Ovary (tissue), 7 donors: ENCODE measurements at regions not wholly inside any gene's neighbourhood (a gene's known extent, or its start where the extent isn't known, plus 50 kb on each side); places are given as distances from the start of the nearest gene placed in this dataset.

Experiments used
- DNase-seq, 5 donors: peaks; one replicate each; pipeline ENCODE4 v3.0.0-alpha.2; 2019 to 2020
- H3K27ac ChIP-seq, 2 donors: fragments of 200-600 bp; one replicate each; pipeline versions ENCODE4 v1.5.1 to v1.8.0; 2019 to 2022
- H3K27me3 ChIP-seq: fragments of 200-600 bp; one replicate; pipeline ENCODE4 v1.8.0; 2022
- H3K36me3 ChIP-seq: fragments of 200-600 bp; sonication (generic); one replicate; pipeline ENCODE4 v1.5.1; 2019
- H3K4me1 ChIP-seq: one replicate; pipeline ENCODE4 v1.8.1; 2013; ENCODE audit warnings: mild to moderate bottlenecking, moderate library complexity; ENCODE audit not compliant: insufficient read depth
- H3K4me3 ChIP-seq: fragments of 200-600 bp; sonication (generic); one replicate; pipeline ENCODE4 v1.5.1; 2017
- H3K9me3 ChIP-seq, 2 donors: fragments of 200-600 bp in 1 of 2; sonication (generic) in 1 of 2; one replicate each; pipeline versions ENCODE4 v1.5.1 to v1.8.1; 2013 to 2019; ENCODE audit warnings: mild to moderate bottlenecking in 1 of 2, moderate library complexity in 1 of 2
- CTCF ChIP-seq, 3 donors: fragments of 450-650 bp in 2 of 3; fragments of 200-600 bp in 1 of 3; IDR thresholded peaks; one replicate each; pipeline versions ENCODE4 v1.5.1 to v1.8.0; 2016 to 2022; ENCODE audit warnings: antibody characterized with exemption in 3 of 3, mild to moderate bottlenecking in 1 of 3
- EP300 ChIP-seq: sonication (generic); formaldehyde crosslinking; IDR thresholded peaks from one replicate; pipeline ENCODE4 v1.6.1; 2017; ENCODE audit warnings: antibody characterized with exemption
- POLR2A ChIP-seq: fragments of 450-650 bp; IDR thresholded peaks from one replicate; pipeline ENCODE4 v1.6.1; 2017; ENCODE audit warnings: antibody characterized with exemption, mild to moderate bottlenecking, moderate library complexity
- WGBS, 3 donors: extraction: QIAGEN DNeasy Blood & Tissue Kit in 1 of 3; methylation state at CpG; one replicate each; pipeline versions ENCODE4 v1.1.5 to v1.1.7; 2013 to 2017; 5-methylcytosine and 5-hydroxymethylcytosine counted together
- intact Hi-C, 4 donors: fragments of 100-400 bp; cut with DNase I; formaldehyde crosslinking; loops; one replicate each; pipeline versions ENCODE4 v1.11.0 to v1.15.1; 2022 to 2023
- donor health status: DM: no; HTN: no; CAD: no; lungs with moderate emphysema.
- donor health status: DM: no; HTN: no; CAD: no.
- donor health status: Bipolar disorder and iron deficiency.
- donor health status: DM: no; HTN: no; CAD: no.
- donor health status: DM: yes; HTN: yes; CAD: no.

- H3K36me3 ChIP-seq, result no peaks in the 10 kb centered on the region
- 94 to 96% (median 95%) methylated on average over 14 of the region's 14 CpGs for WGBS, 3 donors
- H3K4me1 ChIP-seq, result no peaks in the 10 kb centered on the region
- intact Hi-C loops, result no loop called here
- no peak overlapping the region for H3K27ac ChIP-seq
- no peak overlapping the region for H3K4me3 ChIP-seq
- H3K27me3 ChIP-seq, result no peaks in the 10 kb centered on the region
- H3K9me3 ChIP-seq, result no peaks in the 10 kb centered on the region
- DNase-seq, result no peak
- TF ChIP-seq EP300 (no peak), CTCF (IDR thresholded peaks at IDR 0.05) (no peak), POLR2A (no peak)
Observed at GRCh38 chr20:11813106-11813890, 104.4 kb upstream of the BTBD3 start.

DNA sequence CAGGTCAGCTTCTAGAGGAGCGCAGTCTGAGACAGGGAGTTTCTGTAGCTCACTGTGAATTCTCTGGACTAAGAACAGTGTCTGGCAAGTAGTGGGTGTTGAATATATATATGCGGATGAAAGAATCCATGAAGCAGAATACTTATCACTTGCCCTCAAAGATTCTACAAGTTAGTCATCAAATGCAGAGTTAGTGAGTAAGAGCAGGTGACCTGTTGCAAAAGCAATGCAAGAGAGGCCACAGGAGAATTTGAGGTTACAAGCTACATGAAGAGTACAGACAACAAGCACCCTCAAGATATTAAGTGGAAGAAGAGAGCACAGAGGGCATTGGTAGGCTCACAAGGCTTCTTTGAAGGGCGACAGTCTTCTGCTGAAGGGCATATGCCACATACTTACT lies 103.4 kb upstream of the BTBD3 start:
- Histone ChIP-seq H3K27me3 (no peaks in the 10 kb centered on the region), H3K9me3 (no peaks in the 10 kb centered on the region), H3K4me1 (no peaks in the 10 kb centered on the region), H3K36me3 (no peaks in the 10 kb centered on the region), H3K27ac (no peak overlapping the region), H3K4me3 (no peak overlapping the region)
- TF ChIP-seq EP300 (no peak), POLR2A (no peak), CTCF (IDR thresholded peaks at IDR 0.05) (no peak)
- intact Hi-C loops, result no loop called here
- WGBS, 3 donors, result 94 to 98% (median 95%) methylated on average over 3 of the region's 3 CpGs
- DNase-seq, result no peak

DNA sequence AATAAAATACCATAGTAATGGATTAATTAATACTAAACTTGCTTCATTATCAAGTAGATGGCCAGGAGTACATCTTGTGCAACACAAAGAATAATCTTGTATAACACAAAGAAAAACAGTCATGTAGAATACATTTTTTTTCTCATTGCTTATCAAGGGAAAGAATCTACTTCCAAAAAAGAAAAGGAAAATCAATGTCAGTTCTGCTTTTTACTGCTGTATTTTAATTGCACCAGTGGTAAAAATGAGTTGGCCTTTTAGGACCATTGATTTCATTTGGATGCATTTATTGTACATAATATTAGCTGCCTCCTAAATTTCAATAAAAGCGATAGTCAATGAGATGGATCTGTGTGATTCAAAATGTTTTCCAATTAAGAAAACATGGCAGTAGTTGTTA lies 96.9 kb upstream of the BTBD3 start:
- H3K27me3 ChIP-seq, result no peaks in the 10 kb centered on the region
- WGBS, 3 donors, result 97 to 99% (median 98%) methylated on average over 1 of the region's 1 CpG
- H3K36me3 ChIP-seq, result no peaks in the 10 kb centered on the region
- H3K27ac ChIP-seq, result no peak overlapping the region
- no peaks in the 10 kb centered on the region for H3K4me1 ChIP-seq
- no peak overlapping the region for H3K4me3 ChIP-seq
- H3K9me3 ChIP-seq, result no peaks in the 10 kb centered on the region
- TF ChIP-seq CTCF (IDR thresholded peaks at IDR 0.05) (no peak), POLR2A (no peak), EP300 (no peak)
- no peak for DNase-seq
- intact Hi-C loops, result no loop called here

GRCh38 chr20:11822540-11822794 lies 95.2 kb upstream of the BTBD3 start:
- Histone ChIP-seq H3K4me3 (no peak overlapping the region), H3K36me3 (no peaks in the 10 kb centered on the region), H3K27me3 (no peaks in the 10 kb centered on the region), H3K4me1 (no peaks in the 10 kb centered on the region), H3K9me3 (peaks cover 0 to 4% of the 10 kb centered on the region in 2 donors), H3K27ac (no peak overlapping the region)
- TF ChIP-seq POLR2A, result no peak
- TF ChIP-seq CTCF (IDR thresholded peaks at IDR 0.05), result no peak
- WGBS, 3 donors, result 3 to 7% (median 4%) methylated on average over 2 of the region's 2 CpGs
- intact Hi-C loops, result no loop called here
- no peak for DNase-seq
